Liver (tissue), 8 donors: ENCODE measurements at regions not wholly inside any gene's neighbourhood (a gene's known extent, or its start where the extent isn't known, plus 50 kb on each side); places are given as distances from the start of the nearest gene placed in this dataset.

Experiments
- DNase-seq: peaks from one replicate; pipeline ENCODE4 v3.0.0-alpha.2; 2017; ENCODE audit warnings: low spot score
- H3K27ac ChIP-seq, 2 donors: one replicate each; pipeline ENCODE4 v1.7.0; 2013; ENCODE audit warnings: inconsistent platforms in 2 of 2, low read length in 2 of 2, control low read depth in 1 of 2, low read depth in 1 of 2, mild to moderate bottlenecking in 1 of 2
- H3K27me3 ChIP-seq, 4 donors: one replicate each; pipeline versions ENCODE4 v1.6.1 to v1.7.0; 2013; ENCODE audit warnings: low read length in 3 of 4, inconsistent platforms in 1 of 4, mild to moderate bottlenecking in 1 of 4, moderate library complexity in 1 of 4; ENCODE audit not compliant: control insufficient read depth in 4 of 4, insufficient read depth in 4 of 4
- H3K36me3 ChIP-seq, 4 donors: one replicate each; pipeline versions ENCODE4 v1.6.1 to v1.7.0; 2013; ENCODE audit warnings: low read length in 3 of 4, mild to moderate bottlenecking in 3 of 4, low read depth in 1 of 4, moderate library complexity in 1 of 4; ENCODE audit not compliant: control insufficient read depth in 4 of 4, insufficient read depth in 3 of 4
- H3K4me1 ChIP-seq, 4 donors: one replicate each; pipeline versions ENCODE4 v1.6.1 to v1.7.0; 2013; ENCODE audit warnings: low read length in 3 of 4, mild to moderate bottlenecking in 3 of 4, moderate library complexity in 1 of 4; ENCODE audit not compliant: control insufficient read depth in 4 of 4, insufficient read depth in 4 of 4
- H3K4me3 ChIP-seq, 3 donors: one replicate each; pipeline versions ENCODE4 v1.6.1 to v1.7.0; 2013; ENCODE audit warnings: low read length in 3 of 3, control low read depth in 1 of 3, low read depth in 1 of 3, mild to moderate bottlenecking in 1 of 3
- H3K9ac ChIP-seq, 2 donors: one replicate each; pipeline ENCODE4 v1.7.0; 2013; ENCODE audit warnings: low read length in 2 of 2, mild to moderate bottlenecking in 2 of 2, moderate library complexity in 2 of 2, control low read depth in 1 of 2, low read depth in 1 of 2
- H3K9me3 ChIP-seq, 4 donors: one replicate each; pipeline versions ENCODE4 v1.6.1 to v1.7.0; 2013; ENCODE audit warnings: low read length in 3 of 4; ENCODE audit not compliant: control insufficient read depth in 4 of 4
- ATF3 ChIP-seq: IDR thresholded peaks from 2 replicates; pipeline ENCODE4 v1.6.1; 2016; ENCODE audit warnings: antibody characterized with exemption
- EGR1 ChIP-seq, 2 donors: IDR thresholded peaks; 2 replicates each; pipeline ENCODE4 v1.6.1; 2016 to 2018; ENCODE audit warnings: antibody characterized with exemption in 2 of 2, low read depth in 2 of 2
- FOXA2 ChIP-seq: IDR thresholded peaks from 2 replicates; pipeline ENCODE4 v1.6.1; 2016; ENCODE audit warnings: antibody characterized with exemption
- GABPA ChIP-seq, 2 donors: IDR thresholded peaks in 1 of 2; conservative IDR thresholded peaks in 1 of 2; 2 replicates each; pipeline ENCODE4 v1.6.1; 2016; ENCODE audit warnings: antibody characterized with exemption in 2 of 2, mild to moderate bottlenecking in 1 of 2, moderate library complexity in 1 of 2
- JUND ChIP-seq, 2 donors: IDR thresholded peaks; 2 replicates each; pipeline ENCODE4 v1.6.1; 2016; ENCODE audit warnings: antibody characterized with exemption in 2 of 2
- MAX ChIP-seq: IDR thresholded peaks from 2 replicates; pipeline ENCODE4 v1.6.1; 2016; ENCODE audit warnings: antibody characterized with exemption
- NR2F2 ChIP-seq: IDR thresholded peaks from 2 replicates; pipeline ENCODE4 v1.6.1; 2016; ENCODE audit warnings: antibody characterized with exemption
- RAD21 ChIP-seq, 2 donors: IDR thresholded peaks; 2 replicates each; pipeline ENCODE4 v1.6.1; 2016; ENCODE audit warnings: antibody characterized with exemption in 2 of 2, mild to moderate bottlenecking in 2 of 2
- RXRA ChIP-seq, 2 donors: IDR thresholded peaks; 2 replicates each; pipeline ENCODE4 v1.6.1; 2017 to 2018; ENCODE audit warnings: antibody characterized with exemption in 2 of 2, mild to moderate bottlenecking in 1 of 2
- SP1 ChIP-seq: IDR thresholded peaks from 2 replicates; pipeline ENCODE4 v1.6.1; 2018; ENCODE audit warnings: antibody characterized with exemption, mild to moderate bottlenecking
- TAF1 ChIP-seq: conservative IDR thresholded peaks from 2 replicates; pipeline ENCODE4 v1.6.1; 2016; ENCODE audit warnings: antibody characterized with exemption, mild to moderate bottlenecking
- YY1 ChIP-seq: IDR thresholded peaks from 2 replicates; pipeline ENCODE4 v1.6.1; 2016; ENCODE audit warnings: antibody characterized with exemption, mild to moderate bottlenecking
- WGBS: extraction: QIAGEN DNeasy Blood & Tissue Kit; methylation state at CpG from one replicate; pipeline ENCODE4 v1.1.7; 2013; 5-methylcytosine and 5-hydroxymethylcytosine counted together
- TF ChIP-seq, protein P1 (sequence below): fragments of 150-350 bp; IDR thresholded peaks from 2 replicates; pipeline ENCODE4 v1.5.1; 2017; ENCODE audit warnings: improper control_type of control experiment, low read depth, low read length; ENCODE audit not compliant: missing input control
- TF ChIP-seq, protein P2 (sequence below): IDR thresholded peaks from 2 replicates; pipeline ENCODE4 v1.6.1; 2016; ENCODE audit warnings: antibody characterized with exemption, mild to moderate bottlenecking
- donor health status: healthy.
- donor health status: healthy.
- donor health status: healthy.
- donor health status: healthy.
- donor health status: healthy.

DNA sequence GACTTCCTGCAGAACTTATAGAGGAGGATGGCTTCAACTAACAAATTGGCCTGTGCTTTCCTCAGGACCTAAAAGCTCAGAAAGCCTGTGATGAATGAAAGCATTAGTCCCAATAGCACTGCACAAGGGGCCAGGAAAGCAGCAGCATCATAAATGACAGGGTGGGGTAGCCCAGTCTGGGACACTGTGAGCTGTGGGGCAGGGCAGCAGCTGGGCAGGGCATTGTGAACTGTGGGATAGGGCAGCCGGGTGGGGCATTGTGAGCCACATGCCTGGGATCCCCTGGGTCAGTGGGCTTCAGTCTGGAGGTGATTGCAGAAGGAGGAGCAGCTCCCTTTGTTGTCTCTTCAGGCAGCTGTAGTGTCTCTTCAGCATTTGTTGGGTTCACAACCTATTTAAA lies 1276.8 kb downstream of the UQCRFS1 start:
- WGBS, result 50% methylated on average over 1 of the region's 1 CpG
- Histone ChIP-seq H3K27ac (no peak overlapping the region), H3K27me3 (peaks cover 0 to 2% (median 0%) of the 10 kb centered on the region in 4 donors), H3K36me3 (no peaks in the 10 kb centered on the region), H3K9ac (no peak overlapping the region), H3K9me3 (no peaks in the 10 kb centered on the region), H3K4me3 (no peak overlapping the region), H3K4me1 (no peaks in the 10 kb centered on the region)
- no peak for DNase-seq
- TF ChIP-seq, protein P1, sequence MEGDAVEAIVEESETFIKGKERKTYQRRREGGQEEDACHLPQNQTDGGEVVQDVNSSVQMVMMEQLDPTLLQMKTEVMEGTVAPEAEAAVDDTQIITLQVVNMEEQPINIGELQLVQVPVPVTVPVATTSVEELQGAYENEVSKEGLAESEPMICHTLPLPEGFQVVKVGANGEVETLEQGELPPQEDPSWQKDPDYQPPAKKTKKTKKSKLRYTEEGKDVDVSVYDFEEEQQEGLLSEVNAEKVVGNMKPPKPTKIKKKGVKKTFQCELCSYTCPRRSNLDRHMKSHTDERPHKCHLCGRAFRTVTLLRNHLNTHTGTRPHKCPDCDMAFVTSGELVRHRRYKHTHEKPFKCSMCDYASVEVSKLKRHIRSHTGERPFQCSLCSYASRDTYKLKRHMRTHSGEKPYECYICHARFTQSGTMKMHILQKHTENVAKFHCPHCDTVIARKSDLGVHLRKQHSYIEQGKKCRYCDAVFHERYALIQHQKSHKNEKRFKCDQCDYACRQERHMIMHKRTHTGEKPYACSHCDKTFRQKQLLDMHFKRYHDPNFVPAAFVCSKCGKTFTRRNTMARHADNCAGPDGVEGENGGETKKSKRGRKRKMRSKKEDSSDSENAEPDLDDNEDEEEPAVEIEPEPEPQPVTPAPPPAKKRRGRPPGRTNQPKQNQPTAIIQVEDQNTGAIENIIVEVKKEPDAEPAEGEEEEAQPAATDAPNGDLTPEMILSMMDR, result no peak
- TF ChIP-seq GABPA (IDR thresholded peaks at IDR 0.05 in 1 of 2, conservative IDR thresholded peaks at IDR 0.05 in 1 of 2) (no peak), RAD21 (IDR thresholded peaks at IDR 0.05) (no peak), ATF3 (no peak), YY1 (no peak), EGR1 (IDR thresholded peaks at IDR 0.05; ENCODE audit: low read depth in 2 of 2) (no peak), FOXA2 (no peak)
- TF ChIP-seq, protein P2, sequence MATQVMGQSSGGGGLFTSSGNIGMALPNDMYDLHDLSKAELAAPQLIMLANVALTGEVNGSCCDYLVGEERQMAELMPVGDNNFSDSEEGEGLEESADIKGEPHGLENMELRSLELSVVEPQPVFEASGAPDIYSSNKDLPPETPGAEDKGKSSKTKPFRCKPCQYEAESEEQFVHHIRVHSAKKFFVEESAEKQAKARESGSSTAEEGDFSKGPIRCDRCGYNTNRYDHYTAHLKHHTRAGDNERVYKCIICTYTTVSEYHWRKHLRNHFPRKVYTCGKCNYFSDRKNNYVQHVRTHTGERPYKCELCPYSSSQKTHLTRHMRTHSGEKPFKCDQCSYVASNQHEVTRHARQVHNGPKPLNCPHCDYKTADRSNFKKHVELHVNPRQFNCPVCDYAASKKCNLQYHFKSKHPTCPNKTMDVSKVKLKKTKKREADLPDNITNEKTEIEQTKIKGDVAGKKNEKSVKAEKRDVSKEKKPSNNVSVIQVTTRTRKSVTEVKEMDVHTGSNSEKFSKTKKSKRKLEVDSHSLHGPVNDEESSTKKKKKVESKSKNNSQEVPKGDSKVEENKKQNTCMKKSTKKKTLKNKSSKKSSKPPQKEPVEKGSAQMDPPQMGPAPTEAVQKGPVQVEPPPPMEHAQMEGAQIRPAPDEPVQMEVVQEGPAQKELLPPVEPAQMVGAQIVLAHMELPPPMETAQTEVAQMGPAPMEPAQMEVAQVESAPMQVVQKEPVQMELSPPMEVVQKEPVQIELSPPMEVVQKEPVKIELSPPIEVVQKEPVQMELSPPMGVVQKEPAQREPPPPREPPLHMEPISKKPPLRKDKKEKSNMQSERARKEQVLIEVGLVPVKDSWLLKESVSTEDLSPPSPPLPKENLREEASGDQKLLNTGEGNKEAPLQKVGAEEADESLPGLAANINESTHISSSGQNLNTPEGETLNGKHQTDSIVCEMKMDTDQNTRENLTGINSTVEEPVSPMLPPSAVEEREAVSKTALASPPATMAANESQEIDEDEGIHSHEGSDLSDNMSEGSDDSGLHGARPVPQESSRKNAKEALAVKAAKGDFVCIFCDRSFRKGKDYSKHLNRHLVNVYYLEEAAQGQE, result no peak

GRCh38 chr19:27935669-27936068 lies 1277.3 kb downstream of the UQCRFS1 start:
- Histone ChIP-seq H3K4me3 (no peak overlapping the region), H3K36me3 (no peaks in the 10 kb centered on the region), H3K27ac (no peak overlapping the region), H3K27me3 (peaks cover 0 to 2% (median 0%) of the 10 kb centered on the region in 4 donors), H3K9me3 (no peaks in the 10 kb centered on the region), H3K9ac (no peak overlapping the region), H3K4me1 (no peaks in the 10 kb centered on the region)
- DNase-seq, result no peak
- no peak for TF ChIP-seq GABPA (IDR thresholded peaks at IDR 0.05 in 1 of 2, conservative IDR thresholded peaks at IDR 0.05 in 1 of 2)
- no peak for TF ChIP-seq SP1
- no peak for TF ChIP-seq RXRA (IDR thresholded peaks at IDR 0.05)
- no peak for TF ChIP-seq YY1
- no peak for TF ChIP-seq JUND (IDR thresholded peaks at IDR 0.05)
- no peak for TF ChIP-seq MAX
- TF ChIP-seq NR2F2, result no peak
- TF ChIP-seq, protein P2, result no peak
- TF ChIP-seq, protein P1, result no peak
- TF ChIP-seq TAF1, result no peak
